B cell (primary cell): ENCODE measurements at regions not wholly inside any gene's neighbourhood (a gene's known extent, or its start where the extent isn't known, plus 50 kb on each side); places are given as distances from the start of the nearest gene placed in this dataset.

Experiments
- ATAC-seq: fragments of 200-7000 bp; cut with Tn5 transposase; one replicate; pipeline ENCODE4 v1.10.0; 2021; ENCODE audit warnings: low read depth, mild to moderate bottlenecking, moderate number of reproducible peaks, moderate library complexity
- CTCF ChIA-PET: fragments of 350-600 bp; sonication (Branson Sonifier 250); formaldehyde crosslinking; loops from one replicate; lab custom pipeline; 2021; ENCODE audit warnings: antibody characterized with exemption, inconsistent platforms; lab: Charles Lee
- POLR2A ChIA-PET: fragments of 350-600 bp; sonication (Branson Sonifier 250); formaldehyde crosslinking; loops from one replicate; lab custom pipeline; 2021; ENCODE audit warnings: antibody characterized with exemption; lab: Charles Lee
- DNase-seq: peaks from one replicate; pipeline ENCODE4 v3.0.0; 2013
- H2AFZ ChIP-seq: 2 replicates; pipeline ENCODE4 v1.6.1; 2012; ENCODE audit warnings: mild to moderate bottlenecking, low read depth, low read length; ENCODE audit not compliant: insufficient read depth, poor library complexity, severe bottlenecking
- H3K27ac ChIP-seq, 2 donors: 1 replicate in 1 of 2; 2 replicates in 1 of 2; pipeline ENCODE4 v1.5.1; 2012 to 2013; ENCODE audit warnings: low read length in 2 of 2, mild to moderate bottlenecking in 2 of 2, moderate library complexity in 1 of 2
- H3K27me3 ChIP-seq, 4 experiments: fragments of 200-600 bp in 1 of 4; sonication (generic) in 1 of 4; replicated peaks in 1 of 4; 1 replicate in 2 of 4; 2 replicates in 2 of 4; pipeline versions ENCODE4 v1.6.1 to v1.7.0; 2013 to 2016; ENCODE audit warnings: low read length in 3 of 4, mild to moderate bottlenecking in 2 of 4, mixed read lengths in 1 of 4, moderate library complexity in 1 of 4; ENCODE audit not compliant: insufficient read depth in 4 of 4, control insufficient read depth in 3 of 4; ENCODE audit errors: control extremely low read depth in 1 of 4
- H3K36me3 ChIP-seq, 2 experiments: replicated peaks in 1 of 2; 1 replicate in 1 of 2; 2 replicates in 1 of 2; pipeline versions ENCODE4 v1.6.1 to v1.7.1; 2013; ENCODE audit warnings: low read length in 1 of 2; ENCODE audit not compliant: insufficient read depth in 2 of 2, control insufficient read depth in 1 of 2; ENCODE audit errors: control extremely low read depth in 1 of 2, extremely low read depth in 1 of 2
- H3K4me1 ChIP-seq, 2 donors: fragments of 200-600 bp in 1 of 2; sonication (generic) in 1 of 2; 1 replicate in 1 of 2; 2 replicates in 1 of 2; pipeline versions ENCODE4 v1.5.1 to v1.6.1; 2013 to 2017; ENCODE audit warnings: low read length in 2 of 2; ENCODE audit not compliant: control insufficient read depth in 2 of 2, insufficient read depth in 2 of 2
- H3K4me2 ChIP-seq: replicated peaks from 2 replicates; pipeline ENCODE3; 2012; ENCODE audit warnings: mild to moderate bottlenecking, low read depth, low read length; ENCODE audit not compliant: poor library complexity, severe bottlenecking
- H3K4me3 ChIP-seq, 5 experiments: fragments of 200-600 bp in 1 of 5; sonication (generic) in 1 of 5; 1 replicate in 3 of 5; 2 replicates in 2 of 5; pipeline versions ENCODE4 v1.5.1 to v1.7.0; 2011 to 2016; ENCODE audit warnings: low read length in 4 of 5, mild to moderate bottlenecking in 4 of 5, low read depth in 2 of 5, control low read depth in 1 of 5, moderate library complexity in 1 of 5; ENCODE audit not compliant: insufficient read depth in 1 of 5; ENCODE audit errors: control extremely low read depth in 1 of 5, extremely low read depth in 1 of 5
- H3K79me2 ChIP-seq: fragments of 200-600 bp; sonication (generic); one replicate; pipeline ENCODE4 v1.6.0; 2016; ENCODE audit warnings: low read length; ENCODE audit not compliant: control insufficient read depth, insufficient read depth
- H3K9ac ChIP-seq: fragments of 200-600 bp; sonication (generic); 2 replicates; pipeline ENCODE4 v1.6.1; 2017; ENCODE audit warnings: mild to moderate bottlenecking, low read length, moderate library complexity
- H3K9me3 ChIP-seq, 3 donors: one replicate each; pipeline versions ENCODE4 v1.6.1 to v1.7.1; 2013; ENCODE audit warnings: low read length in 2 of 3; ENCODE audit not compliant: control insufficient read depth in 2 of 3, insufficient read depth in 1 of 3; ENCODE audit errors: control extremely low read depth in 1 of 3
- H4K20me1 ChIP-seq: 2 replicates; pipeline ENCODE4 v1.6.0; 2012; ENCODE audit warnings: mild to moderate bottlenecking, low read length; ENCODE audit not compliant: insufficient read depth, control insufficient read depth, poor library complexity, severe bottlenecking
- H3K27ac Mint-ChIP-seq: one replicate; pipeline ENCODE4 v1.8.0; 2021; ENCODE audit warnings: mixed read lengths
- H3K27me3 Mint-ChIP-seq: one replicate; pipeline ENCODE4 v1.8.0; 2021; ENCODE audit warnings: mixed read lengths
- H3K4me1 Mint-ChIP-seq: one replicate; pipeline ENCODE4 v1.8.0; 2021; ENCODE audit warnings: mixed read lengths
- H3K4me3 Mint-ChIP-seq: one replicate; pipeline ENCODE4 v1.8.0; 2021; ENCODE audit warnings: mixed read lengths
- H3K9me3 Mint-ChIP-seq: one replicate; pipeline ENCODE4 v1.8.0; 2022; ENCODE audit warnings: mixed read lengths; ENCODE audit not compliant: insufficient read depth
- EZH2 ChIP-seq: IDR thresholded peaks from 2 replicates; pipeline ENCODE4 v1.6.1; 2012; ENCODE audit warnings: borderline replicate concordance, low read depth, mild to moderate bottlenecking, moderate library complexity, low read length; ENCODE audit not compliant: insufficient read depth, poor library complexity, severe bottlenecking
- WGBS: methylation state at CpG from one replicate; pipeline ENCODE4 v1.1.5; 2013; ENCODE audit warnings: missing lambda C conversion rate; ENCODE audit not compliant: insufficient coverage; 5-methylcytosine and 5-hydroxymethylcytosine counted together
- intact Hi-C: fragments of 100-400 bp; cut with micrococcal nuclease; formaldehyde crosslinking; loops from one replicate; pipeline ENCODE4 v1.10.0; 2022
- TF ChIP-seq, protein P1 (sequence below): fragments of 200-600 bp; IDR thresholded peaks from one replicate; pipeline ENCODE4 v1.8.0; 2022; ENCODE audit warnings: antibody characterized with exemption, mild to moderate bottlenecking

DNA sequence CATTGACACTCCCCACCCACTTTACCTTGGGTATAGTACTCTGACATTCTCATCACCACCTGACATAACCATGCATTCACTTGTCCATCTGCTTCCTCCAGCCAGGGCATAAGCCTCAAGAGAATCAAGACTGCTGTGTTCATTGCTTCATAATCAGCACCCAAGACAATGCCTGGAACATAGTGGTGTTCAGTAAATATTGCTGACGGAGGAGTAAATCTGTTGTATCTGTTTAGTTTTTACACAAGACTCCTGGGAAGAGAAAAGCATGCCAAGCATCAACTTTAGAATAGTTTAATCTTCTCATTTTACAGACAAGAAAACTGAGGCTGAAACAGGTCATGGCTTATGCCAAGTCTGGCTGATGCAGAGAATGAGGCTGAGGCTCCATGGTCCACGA lies 173.9 kb upstream of the DUSP10 start:
- Histone ChIP-seq H3K79me2 (no peaks in the 10 kb centered on the region), H2AFZ (no peak overlapping the region), H3K4me3 (no peak overlapping the region), H4K20me1 (no peaks in the 10 kb centered on the region), H3K27ac (no peak overlapping the region), H3K27me3 (no peaks in the 10 kb centered on the region), H3K9me3 (no peaks in the 10 kb centered on the region), H3K4me2 (no peak overlapping the region), H3K36me3 (no peaks in the 10 kb centered on the region), H3K9ac (no peak overlapping the region), H3K4me1 (peaks cover 5 to 10% of the 10 kb centered on the region in 2 donors)
- CTCF ChIA-PET, result no interaction called here
- Mint-ChIP-seq H3K4me1 (peaks cover 12% of the 10 kb centered on the region), H3K27ac (no peak overlapping the region), H3K4me3 (no peak overlapping the region), H3K27me3 (no peaks in the 10 kb centered on the region), H3K9me3 (no peaks in the 10 kb centered on the region)
- TF ChIP-seq EZH2, result no peak
- TF ChIP-seq, protein P1, sequence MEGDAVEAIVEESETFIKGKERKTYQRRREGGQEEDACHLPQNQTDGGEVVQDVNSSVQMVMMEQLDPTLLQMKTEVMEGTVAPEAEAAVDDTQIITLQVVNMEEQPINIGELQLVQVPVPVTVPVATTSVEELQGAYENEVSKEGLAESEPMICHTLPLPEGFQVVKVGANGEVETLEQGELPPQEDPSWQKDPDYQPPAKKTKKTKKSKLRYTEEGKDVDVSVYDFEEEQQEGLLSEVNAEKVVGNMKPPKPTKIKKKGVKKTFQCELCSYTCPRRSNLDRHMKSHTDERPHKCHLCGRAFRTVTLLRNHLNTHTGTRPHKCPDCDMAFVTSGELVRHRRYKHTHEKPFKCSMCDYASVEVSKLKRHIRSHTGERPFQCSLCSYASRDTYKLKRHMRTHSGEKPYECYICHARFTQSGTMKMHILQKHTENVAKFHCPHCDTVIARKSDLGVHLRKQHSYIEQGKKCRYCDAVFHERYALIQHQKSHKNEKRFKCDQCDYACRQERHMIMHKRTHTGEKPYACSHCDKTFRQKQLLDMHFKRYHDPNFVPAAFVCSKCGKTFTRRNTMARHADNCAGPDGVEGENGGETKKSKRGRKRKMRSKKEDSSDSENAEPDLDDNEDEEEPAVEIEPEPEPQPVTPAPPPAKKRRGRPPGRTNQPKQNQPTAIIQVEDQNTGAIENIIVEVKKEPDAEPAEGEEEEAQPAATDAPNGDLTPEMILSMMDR, result no peak
- 100% methylated on average over 1 of the region's 2 CpGs for WGBS
- intact Hi-C loops, result no loop called here
- DNase-seq (no peak), ATAC-seq (no peak)
- POLR2A ChIA-PET, result no interaction called here

GRCh38 chr1:221913351-221913892 lies 171.5 kb upstream of the DUSP10 start:
- Histone ChIP-seq H3K27ac (no peak overlapping the region), H3K4me2 (no peak overlapping the region), H3K27me3 (no peaks in the 10 kb centered on the region), H3K79me2 (no peaks in the 10 kb centered on the region), H2AFZ (no peak overlapping the region), H3K4me3 (no peak overlapping the region), H3K9me3 (no peaks in the 10 kb centered on the region), H4K20me1 (no peaks in the 10 kb centered on the region), H3K9ac (no peak overlapping the region), H3K36me3 (no peaks in the 10 kb centered on the region), H3K4me1 (peaks cover 5 to 10% of the 10 kb centered on the region in 2 donors)
- peaks cover 12% of the 10 kb centered on the region for H3K4me1 Mint-ChIP-seq
- DNase-seq, result no peak
- 95% methylated on average over 2 of the region's 3 CpGs for WGBS
- TF ChIP-seq, protein P1, result no peak
- TF ChIP-seq EZH2, result no peak
- no peaks in the 10 kb centered on the region for H3K27me3 Mint-ChIP-seq
- no peaks in the 10 kb centered on the region for H3K9me3 Mint-ChIP-seq
- ChIA-PET CTCF (interaction anchor here (1.9 kb wide), 1 partner anchor 10 kb away, joined by 5 read pairs; no protein-coding TSS in a partner anchor), POLR2A (no interaction called here)
- H3K27ac Mint-ChIP-seq, result no peak overlapping the region
- intact Hi-C loops, result no loop called here
- no peak for ATAC-seq
- H3K4me3 Mint-ChIP-seq, result no peak overlapping the region
